PC-3 (cell line): ENCODE measurements at regions not wholly inside any gene's neighbourhood (a gene's known extent, or its start where the extent isn't known, plus 50 kb on each side); places are given as distances from the start of the nearest gene placed in this dataset.

Source experiments
- EZH2 ChIP-seq: fragments of 300-600 bp; sonication (generic); IDR thresholded peaks from one replicate; pipeline ENCODE4 v1.6.1; 2017; ENCODE audit warnings: antibody characterized with exemption, mild to moderate bottlenecking, low read length; ENCODE audit not compliant: unreplicated experiment
- EZH2phosphoT487 ChIP-seq: fragments of 300-600 bp; sonication (generic); IDR thresholded peaks from 2 replicates; pipeline ENCODE4 v1.6.1; 2018; ENCODE audit warnings: mild to moderate bottlenecking, antibody characterized with exemption, low read length, borderline replicate concordance
- TF ChIP-seq, protein P1 (sequence below): fragments of 300-600 bp; sonication (generic); conservative IDR thresholded peaks from 2 replicates; pipeline ENCODE4 v1.5.1; 2017; ENCODE audit warnings: antibody characterized with exemption, low read depth, mild to moderate bottlenecking, low read length

DNA sequence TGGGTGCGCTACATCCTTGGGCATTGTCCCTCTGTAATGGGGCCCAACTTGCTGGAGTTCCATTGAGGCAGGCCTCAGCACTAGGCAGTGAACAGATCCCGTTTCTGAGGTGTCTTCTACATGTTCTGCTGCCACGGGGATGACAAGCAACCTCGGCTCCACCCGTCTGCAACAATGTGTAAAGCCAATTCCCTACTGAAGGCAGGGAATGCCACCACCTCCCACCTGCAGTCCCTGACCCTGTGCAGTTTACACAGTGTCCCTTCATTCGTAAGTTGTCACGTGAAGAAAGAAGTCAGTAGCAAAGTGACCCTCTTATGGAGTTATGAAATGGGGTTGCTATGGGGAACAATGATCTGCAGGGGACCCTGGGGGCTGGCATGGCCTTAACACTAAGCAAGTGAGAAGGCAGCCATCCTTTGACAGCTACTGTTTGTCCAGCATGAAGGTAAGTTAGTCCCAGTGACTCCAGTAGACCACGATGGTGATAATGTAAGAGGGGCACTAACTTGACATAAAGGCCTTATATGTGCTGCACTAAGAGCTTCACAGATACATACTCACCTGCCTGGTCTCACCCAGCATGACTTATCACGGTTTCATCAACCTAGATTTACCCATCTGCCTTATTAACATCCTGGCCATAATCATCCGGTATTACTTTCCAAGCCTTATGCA lies 130.6 kb upstream of the ZSWIM2 start:
- TF ChIP-seq, protein P1, sequence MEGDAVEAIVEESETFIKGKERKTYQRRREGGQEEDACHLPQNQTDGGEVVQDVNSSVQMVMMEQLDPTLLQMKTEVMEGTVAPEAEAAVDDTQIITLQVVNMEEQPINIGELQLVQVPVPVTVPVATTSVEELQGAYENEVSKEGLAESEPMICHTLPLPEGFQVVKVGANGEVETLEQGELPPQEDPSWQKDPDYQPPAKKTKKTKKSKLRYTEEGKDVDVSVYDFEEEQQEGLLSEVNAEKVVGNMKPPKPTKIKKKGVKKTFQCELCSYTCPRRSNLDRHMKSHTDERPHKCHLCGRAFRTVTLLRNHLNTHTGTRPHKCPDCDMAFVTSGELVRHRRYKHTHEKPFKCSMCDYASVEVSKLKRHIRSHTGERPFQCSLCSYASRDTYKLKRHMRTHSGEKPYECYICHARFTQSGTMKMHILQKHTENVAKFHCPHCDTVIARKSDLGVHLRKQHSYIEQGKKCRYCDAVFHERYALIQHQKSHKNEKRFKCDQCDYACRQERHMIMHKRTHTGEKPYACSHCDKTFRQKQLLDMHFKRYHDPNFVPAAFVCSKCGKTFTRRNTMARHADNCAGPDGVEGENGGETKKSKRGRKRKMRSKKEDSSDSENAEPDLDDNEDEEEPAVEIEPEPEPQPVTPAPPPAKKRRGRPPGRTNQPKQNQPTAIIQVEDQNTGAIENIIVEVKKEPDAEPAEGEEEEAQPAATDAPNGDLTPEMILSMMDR, result no peak
- no peak for TF ChIP-seq EZH2
- TF ChIP-seq EZH2phosphoT487, result no peak
